ENCODE measurements at regions not wholly inside any gene's neighbourhood (a gene's known extent, or its start where the extent isn't known, plus 50 kb on each side); places are given as distances from the start of the nearest gene placed in this dataset.

- no peak overlapping the region for H3K27ac ChIP-seq (ENCODE audit: low read depth, low read length)
- FAIRE-seq (no peak), DNase-seq (ENCODE audit: low read depth) (no peak)
- H3K9me3 ChIP-seq (ENCODE audit: insufficient read depth, low read depth, low read length): no peaks in the 10 kb centered on the region
- H3K4me1 Mint-ChIP-seq (ENCODE audit: low read depth, unreplicated experiment): no peaks in the 10 kb centered on the region
- H3K9me3 Mint-ChIP-seq (ENCODE audit: unreplicated experiment): peaks cover 1% of the 10 kb centered on the region
- no peak overlapping the region for H3K9ac ChIP-seq (ENCODE audit: low read length)
- no peaks in the 10 kb centered on the region for H4K20me1 ChIP-seq (ENCODE audit: insufficient read depth, low read length)
- no peak overlapping the region for H3K4me2 ChIP-seq (ENCODE audit: low read length)
- H3K4me3 Mint-ChIP-seq (ENCODE audit: unreplicated experiment): no peak overlapping the region
- H3K27me3 ChIP-seq (ENCODE audit: insufficient read depth, low read length): no peaks in the 10 kb centered on the region
- H3K4me1 ChIP-seq (ENCODE audit: insufficient read depth, low read length): no peaks in the 10 kb centered on the region
- no peaks in the 10 kb centered on the region for H3K27me3 Mint-ChIP-seq (ENCODE audit: low read depth, unreplicated experiment)
- H3K27ac Mint-ChIP-seq (ENCODE audit: unreplicated experiment): no peak overlapping the region
- H3K36me3 ChIP-seq (ENCODE audit: insufficient read depth, low read length): no peaks in the 10 kb centered on the region
- H3K79me2 ChIP-seq (ENCODE audit: insufficient read depth, low read length): no peaks in the 10 kb centered on the region
- TF ChIP-seq CTCF (IDR thresholded peaks at IDR 0.05; ENCODE audit: insufficient read depth, low read depth, low read length) (no peak), EZH2 (IDR thresholded peaks at IDR 0.05; ENCODE audit: insufficient read depth, low read length) (no peak)
- no peaks in the 10 kb centered on the region for H3K36me3 Mint-ChIP-seq (ENCODE audit: low read depth, unreplicated experiment)
- no peak overlapping the region for H2AFZ ChIP-seq (ENCODE audit: low read depth, low read length)
- H3K4me3 ChIP-seq (ENCODE audit: insufficient read depth, low read depth, low read length): no peak overlapping the region
Measured at GRCh38 chr3:168925568-168925967, 737.9 kb downstream of the MECOM start.

- Histone ChIP-seq H3K4me3 (ENCODE audit: insufficient read depth, low read depth, low read length) (no peak overlapping the region), H2AFZ (ENCODE audit: low read depth, low read length) (no peak overlapping the region), H3K27ac (ENCODE audit: low read depth, low read length) (no peak overlapping the region), H3K9ac (ENCODE audit: low read length) (no peak overlapping the region), H3K4me1 (ENCODE audit: insufficient read depth, low read length) (peaks cover 5% of the 10 kb centered on the region), H3K79me2 (ENCODE audit: insufficient read depth, low read length) (no peaks in the 10 kb centered on the region), H4K20me1 (ENCODE audit: insufficient read depth, low read length) (no peaks in the 10 kb centered on the region), H3K4me2 (ENCODE audit: low read length) (peak overlapping the region; percentile 34), H3K9me3 (ENCODE audit: insufficient read depth, low read depth, low read length) (no peaks in the 10 kb centered on the region), H3K36me3 (ENCODE audit: insufficient read depth, low read length) (no peaks in the 10 kb centered on the region), H3K27me3 (ENCODE audit: insufficient read depth, low read length) (no peaks in the 10 kb centered on the region)
- no peak overlapping the region for H3K4me3 Mint-ChIP-seq (ENCODE audit: unreplicated experiment)
- H3K27ac Mint-ChIP-seq (ENCODE audit: unreplicated experiment): no peak overlapping the region
- DNase-seq (ENCODE audit: low read depth) (peak; percentile 69), FAIRE-seq (no peak)
- H3K36me3 Mint-ChIP-seq (ENCODE audit: low read depth, unreplicated experiment): no peaks in the 10 kb centered on the region
- H3K27me3 Mint-ChIP-seq (ENCODE audit: low read depth, unreplicated experiment): no peaks in the 10 kb centered on the region
- no peaks in the 10 kb centered on the region for H3K9me3 Mint-ChIP-seq (ENCODE audit: unreplicated experiment)
- no peak for TF ChIP-seq CTCF (IDR thresholded peaks at IDR 0.05; ENCODE audit: insufficient read depth, low read depth, low read length)
- no peak for TF ChIP-seq EZH2 (IDR thresholded peaks at IDR 0.05; ENCODE audit: insufficient read depth, low read length)
- H3K4me1 Mint-ChIP-seq (ENCODE audit: low read depth, unreplicated experiment): peaks cover 5% of the 10 kb centered on the region
Measured at GRCh38 chr3:168914662-168915061, 748.9 kb downstream of the MECOM start.

DNA sequence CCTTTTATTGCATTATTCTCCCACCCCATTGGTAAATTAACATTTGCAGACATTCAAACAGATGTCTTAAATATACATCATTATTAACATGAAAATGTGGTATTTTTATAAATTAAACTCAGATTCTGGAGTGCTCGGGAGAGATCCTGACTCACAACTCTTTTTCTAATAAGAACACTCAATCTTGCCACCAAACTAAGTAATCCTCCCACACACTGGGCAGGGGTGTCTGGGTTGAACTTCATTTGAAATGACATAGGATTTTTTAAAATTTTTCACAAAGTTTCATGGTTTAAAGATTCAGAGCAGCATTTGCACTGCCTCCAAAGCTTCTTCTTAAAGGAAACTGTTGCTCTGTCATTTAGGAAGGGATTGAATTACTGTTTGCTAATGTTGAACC, 754.3 kb downstream of the MECOM start:
- Mint-ChIP-seq H3K27ac (ENCODE audit: unreplicated experiment) (no peak overlapping the region), H3K36me3 (ENCODE audit: low read depth, unreplicated experiment) (no peaks in the 10 kb centered on the region), H3K9me3 (ENCODE audit: unreplicated experiment) (no peaks in the 10 kb centered on the region), H3K4me3 (ENCODE audit: unreplicated experiment) (no peak overlapping the region), H3K4me1 (ENCODE audit: low read depth, unreplicated experiment) (peaks cover 3% of the 10 kb centered on the region), H3K27me3 (ENCODE audit: low read depth, unreplicated experiment) (no peaks in the 10 kb centered on the region)
- no peak overlapping the region for H2AFZ ChIP-seq (ENCODE audit: low read depth, low read length)
- H3K79me2 ChIP-seq (ENCODE audit: insufficient read depth, low read length): no peaks in the 10 kb centered on the region
- H3K36me3 ChIP-seq (ENCODE audit: insufficient read depth, low read length): no peaks in the 10 kb centered on the region
- no peak overlapping the region for H3K9ac ChIP-seq (ENCODE audit: low read length)
- H3K27ac ChIP-seq (ENCODE audit: low read depth, low read length): no peak overlapping the region
- H3K27me3 ChIP-seq (ENCODE audit: insufficient read depth, low read length): no peaks in the 10 kb centered on the region
- no peak overlapping the region for H3K4me3 ChIP-seq (ENCODE audit: insufficient read depth, low read depth, low read length)
- DNase-seq (ENCODE audit: low read depth): peak; percentile 50
- TF ChIP-seq EZH2 (IDR thresholded peaks at IDR 0.05; ENCODE audit: insufficient read depth, low read length) (no peak), CTCF (IDR thresholded peaks at IDR 0.05; ENCODE audit: insufficient read depth, low read depth, low read length) (no peak)
- no peaks in the 10 kb centered on the region for H3K4me1 ChIP-seq (ENCODE audit: insufficient read depth, low read length)
- H4K20me1 ChIP-seq (ENCODE audit: insufficient read depth, low read length): no peaks in the 10 kb centered on the region
- no peaks in the 10 kb centered on the region for H3K9me3 ChIP-seq (ENCODE audit: insufficient read depth, low read depth, low read length)
- FAIRE-seq: no peak
- no peak overlapping the region for H3K4me2 ChIP-seq (ENCODE audit: low read length)
